Astrocyte of the spinal cord (primary cell): ENCODE measurements at regions not wholly inside any gene's neighbourhood (a gene's known extent, or its start where the extent isn't known, plus 50 kb on each side); places are given as distances from the start of the nearest gene placed in this dataset.
A peak's percentile ranks its signal among the peaks of the same experiment; 100 is the strongest.

Source experiments
- DNase-seq: peaks from one replicate; pipeline ENCODE4 v3.0.0; 2011; ENCODE audit warnings: low read depth, low spot score
- H3K4me3 ChIP-seq: 2 replicates; pipeline ENCODE4 v1.5.1; 2011; ENCODE audit warnings: low read depth, mild to moderate bottlenecking, low read length, moderate library complexity
- in situ Hi-C: cut with HindIII; loops from 2 replicates; pipeline ENCODE4 v1.10.0; 2017; ENCODE audit warnings: low sequenced_read_pairs
- TF ChIP-seq, protein P1 (sequence below): IDR thresholded peaks from 2 replicates; pipeline ENCODE4 v1.5.1; 2012; ENCODE audit warnings: low read depth, mild to moderate bottlenecking, low read length, inconsistent platforms

DNA sequence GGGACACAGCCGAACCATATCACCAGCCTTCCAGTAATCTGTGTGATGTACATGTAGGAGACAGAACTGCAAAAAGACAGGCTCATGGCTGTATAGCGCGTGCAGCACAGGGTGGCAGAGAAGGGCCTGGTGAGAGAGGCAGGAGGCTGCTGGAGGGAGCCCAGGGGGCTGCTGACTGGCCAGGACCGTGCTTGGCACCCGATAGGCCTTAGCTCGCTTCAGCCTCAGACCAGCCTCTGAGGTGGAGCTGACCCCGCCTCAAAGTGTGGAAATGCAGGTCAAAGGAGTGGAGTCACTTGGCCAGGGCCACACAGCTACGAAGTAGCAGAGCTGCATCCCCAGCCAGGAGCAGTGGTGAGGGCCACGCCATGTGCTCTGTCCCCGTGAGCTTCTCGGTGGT lies 707.6 kb downstream of the QKI start:
- no peak for DNase-seq
- H3K4me3 ChIP-seq: no peak overlapping the region
- in situ Hi-C loops: no loop called here
- TF ChIP-seq, protein P1, sequence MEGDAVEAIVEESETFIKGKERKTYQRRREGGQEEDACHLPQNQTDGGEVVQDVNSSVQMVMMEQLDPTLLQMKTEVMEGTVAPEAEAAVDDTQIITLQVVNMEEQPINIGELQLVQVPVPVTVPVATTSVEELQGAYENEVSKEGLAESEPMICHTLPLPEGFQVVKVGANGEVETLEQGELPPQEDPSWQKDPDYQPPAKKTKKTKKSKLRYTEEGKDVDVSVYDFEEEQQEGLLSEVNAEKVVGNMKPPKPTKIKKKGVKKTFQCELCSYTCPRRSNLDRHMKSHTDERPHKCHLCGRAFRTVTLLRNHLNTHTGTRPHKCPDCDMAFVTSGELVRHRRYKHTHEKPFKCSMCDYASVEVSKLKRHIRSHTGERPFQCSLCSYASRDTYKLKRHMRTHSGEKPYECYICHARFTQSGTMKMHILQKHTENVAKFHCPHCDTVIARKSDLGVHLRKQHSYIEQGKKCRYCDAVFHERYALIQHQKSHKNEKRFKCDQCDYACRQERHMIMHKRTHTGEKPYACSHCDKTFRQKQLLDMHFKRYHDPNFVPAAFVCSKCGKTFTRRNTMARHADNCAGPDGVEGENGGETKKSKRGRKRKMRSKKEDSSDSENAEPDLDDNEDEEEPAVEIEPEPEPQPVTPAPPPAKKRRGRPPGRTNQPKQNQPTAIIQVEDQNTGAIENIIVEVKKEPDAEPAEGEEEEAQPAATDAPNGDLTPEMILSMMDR: no peak

DNA sequence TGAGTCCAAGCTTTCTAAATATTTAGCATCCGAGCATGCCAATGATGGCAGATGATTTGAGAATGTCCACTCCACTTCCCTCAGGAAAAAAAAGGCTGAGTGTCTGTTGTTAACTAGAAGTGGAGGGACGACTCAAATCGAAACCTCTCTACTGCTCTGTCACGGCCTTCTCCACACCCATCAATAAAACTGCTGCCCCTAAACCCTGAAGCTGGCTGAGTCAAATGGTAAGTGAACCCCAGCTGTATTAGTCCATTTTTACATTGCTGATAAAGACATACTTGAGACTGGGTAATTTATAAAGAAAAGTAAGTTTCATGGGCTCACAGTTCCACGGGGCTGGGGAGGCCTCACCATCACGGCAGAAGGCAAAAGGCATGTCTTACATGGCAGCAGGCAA lies 707.0 kb downstream of the QKI start:
- DNase-seq: no peak
- no peak overlapping the region for H3K4me3 ChIP-seq
- in situ Hi-C loops: no loop called here
- TF ChIP-seq, protein P1: no peak

DNA sequence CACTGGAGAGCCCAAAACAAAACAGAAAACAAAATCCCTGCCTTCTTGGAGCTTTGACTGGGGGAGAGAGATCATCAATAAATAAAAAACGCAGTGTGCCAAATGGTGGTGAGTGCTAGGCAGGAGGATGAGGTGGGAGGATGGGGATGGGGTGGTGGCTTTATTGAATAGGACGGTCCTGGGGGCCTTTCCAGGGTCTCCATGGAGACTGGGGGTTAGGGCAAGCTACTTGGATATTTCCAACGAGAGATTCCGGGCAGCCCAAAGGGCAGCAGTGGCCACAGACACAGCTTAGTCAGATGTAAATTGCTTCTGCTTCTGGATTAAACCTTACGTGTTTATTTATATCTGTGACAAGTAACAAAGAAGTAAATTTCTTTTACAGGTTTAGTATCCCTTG lies 700.1 kb downstream of the QKI start:
- H3K4me3 ChIP-seq: no peak overlapping the region
- in situ Hi-C loops: no loop called here
- DNase-seq: no peak
- TF ChIP-seq, protein P1: no peak

DNA sequence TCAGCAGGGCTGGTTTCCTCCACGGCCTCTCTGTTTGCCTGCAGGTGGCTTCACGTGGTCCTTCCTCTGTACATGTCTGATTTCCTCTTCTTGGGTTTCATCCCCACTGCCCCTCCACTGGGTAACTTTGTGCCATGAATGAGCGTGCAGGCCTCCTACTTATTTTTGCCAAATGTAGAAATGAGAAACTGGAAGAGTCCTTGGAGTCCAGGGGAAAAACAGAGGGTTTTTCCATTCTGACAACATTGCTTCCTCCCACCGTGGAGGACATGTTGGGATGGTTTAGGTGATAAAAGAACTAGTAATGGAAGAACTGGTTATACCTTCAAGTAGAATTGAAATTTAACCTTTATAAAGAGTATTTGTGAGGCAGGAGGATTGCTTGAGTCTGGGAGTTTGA lies 699.5 kb downstream of the QKI start:
- in situ Hi-C loops: no loop called here

DNA sequence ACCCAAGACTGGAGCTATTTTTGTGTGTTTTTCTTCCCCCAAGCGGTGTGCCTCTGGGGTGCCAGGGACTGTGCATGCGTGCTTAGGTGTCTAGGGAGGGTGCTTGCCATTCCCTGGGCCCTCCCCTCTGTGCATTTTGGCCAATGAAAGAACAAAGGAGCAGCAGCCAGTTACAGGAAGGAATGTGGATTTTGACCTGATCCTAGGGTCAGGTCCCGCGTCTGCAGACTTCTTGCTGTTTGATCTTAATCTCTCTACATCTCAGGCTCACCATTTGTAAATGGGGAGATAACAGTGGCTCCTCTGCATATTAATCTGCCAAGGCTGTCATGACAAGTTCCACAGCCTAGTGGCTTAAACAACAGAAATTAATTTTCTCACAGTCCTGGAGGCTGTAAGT lies 699.1 kb downstream of the QKI start:
- in situ Hi-C loops: no loop called here

More for the DNA sequence above, 699.5 kb downstream of the QKI start:
- TF ChIP-seq, protein P1: no peak
- H3K4me3 ChIP-seq: no peak overlapping the region
- no peak for DNase-seq

GRCh38 chr6:164109770-164110140 lies 695.2 kb downstream of the QKI start:
- H3K4me3 ChIP-seq: no peak overlapping the region
- in situ Hi-C loops: no loop called here
- TF ChIP-seq, protein P1: peak; percentile 63
- DNase-seq: no peak

More for the DNA sequence above, 699.1 kb downstream of the QKI start:
- DNase-seq: no peak
- H3K4me3 ChIP-seq: no peak overlapping the region
- TF ChIP-seq, protein P1: no peak
